H1 (cell line): ENCODE measurements at regions not wholly inside any gene's neighbourhood (a gene's known extent, or its start where the extent isn't known, plus 50 kb on each side); places are given as distances from the start of the nearest gene placed in this dataset.

ENCODE experiments used
- ASH2L ChIP-seq: fragments of 200-600, 300-600 bp; sonication (generic); IDR thresholded peaks from one replicate; pipeline ENCODE4 v1.7.1; 2017; ENCODE audit warnings: low read length
- KDM5A ChIP-seq: fragments of 200-600 bp; IDR thresholded peaks from 2 replicates; pipeline ENCODE4 v1.7.1; 2012; ENCODE audit warnings: mild to moderate bottlenecking, low read length, inconsistent platforms, mixed read lengths
- NANOG ChIP-seq: IDR thresholded peaks from 2 replicates; pipeline ENCODE4 v1.6.1; 2011; ENCODE audit warnings: low read length, low read depth, mild to moderate bottlenecking, inconsistent platforms; ENCODE audit not compliant: insufficient read depth, poor library complexity, severe bottlenecking
- POLR2AphosphoS5 ChIP-seq: IDR thresholded peaks from 2 replicates; pipeline ENCODE4 v1.6.1; 2011; ENCODE audit warnings: low read depth, low read length
- TAF7 ChIP-seq: optimal IDR thresholded peaks from 2 replicates; pipeline ENCODE3; 2011; ENCODE audit warnings: low read depth, mild to moderate bottlenecking, inconsistent platforms, low read length, moderate library complexity, borderline replicate concordance
- TBP ChIP-seq: IDR thresholded peaks from 2 replicates; pipeline ENCODE4 v1.6.1; 2011; ENCODE audit warnings: low read depth, low read length, improper control_type of control experiment

- TF ChIP-seq NANOG (no peak), ASH2L (no peak), TAF7 (no peak), POLR2AphosphoS5 (no peak), TBP (no peak), KDM5A (no peak)
These were observed 126.6 kb upstream of the PRKCQ start (continued) for GRCh38 chr10:6706725-6707124.
